Body of pancreas (tissue), 4 donors: ENCODE measurements at regions not wholly inside any gene's neighbourhood (a gene's known extent, or its start where the extent isn't known, plus 50 kb on each side); places are given as distances from the start of the nearest gene placed in this dataset.

Experiments used
- ATAC-seq: fragments of 150-250 bp; one replicate; pipeline ENCODE4 v1.9.1; 2016
- DNase-seq, 4 donors: peaks; one replicate each; pipeline ENCODE4 v3.0.0-alpha.2; 2019
- H3K27ac ChIP-seq, 4 donors: fragments of 200-600 bp; sonication (generic); 1 replicate in 3 of 4; 2 replicates in 1 of 4; pipeline versions ENCODE4 v1.5.1 to v1.6.1; 2016 to 2019; ENCODE audit warnings: mild to moderate bottlenecking in 1 of 4, mixed read lengths in 1 of 4, moderate library complexity in 1 of 4
- H3K27me3 ChIP-seq, 2 donors: fragments of 200-600 bp; sonication (generic); one replicate each; pipeline ENCODE4 v1.6.0; 2016; ENCODE audit warnings: mild to moderate bottlenecking in 1 of 2
- H3K36me3 ChIP-seq, 2 donors: fragments of 200-600 bp; sonication (generic); replicated peaks in 1 of 2; 2 replicates each; pipeline ENCODE4 v1.5.1; 2016; ENCODE audit warnings: low read depth in 2 of 2; ENCODE audit not compliant: insufficient read depth in 1 of 2
- H3K4me1 ChIP-seq: fragments of 200-600 bp; sonication (generic); one replicate; pipeline ENCODE4 v1.6.0; 2016
- H3K4me3 ChIP-seq, 2 donors: fragments of 200-600 bp; sonication (generic); 1 replicate in 1 of 2; 2 replicates in 1 of 2; pipeline ENCODE4 v1.5.1; 2016 to 2019
- H3K9me3 ChIP-seq, 3 donors: fragments of 200-600 bp; sonication (generic); 1 replicate in 2 of 3; 2 replicates in 1 of 3; pipeline ENCODE4 v1.5.1; 2016
- POLR2A ChIP-seq, 3 donors: fragments of 450-650 bp; IDR thresholded peaks; one replicate each; pipeline ENCODE4 v1.6.1; 2016; ENCODE audit warnings: antibody characterized with exemption in 3 of 3, mild to moderate bottlenecking in 2 of 3
- WGBS, 2 donors: methylation state at CpG; one replicate each; pipeline ENCODE4 v1.1.5; 2017; 5-methylcytosine and 5-hydroxymethylcytosine counted together
- intact Hi-C: fragments of 100-400 bp; cut with DNase I; formaldehyde crosslinking; loops from one replicate; pipeline ENCODE4 v1.15.1; 2023
- TF ChIP-seq, protein P1 (sequence below), 7 experiments: fragments of 450-650 bp in 4 of 7; fragments of 200-600 bp in 3 of 7; sonication (generic) in 3 of 7; IDR thresholded peaks; one replicate each; pipeline ENCODE4 v1.5.1; 2016 to 2019; ENCODE audit warnings: antibody characterized with exemption in 7 of 7

DNA sequence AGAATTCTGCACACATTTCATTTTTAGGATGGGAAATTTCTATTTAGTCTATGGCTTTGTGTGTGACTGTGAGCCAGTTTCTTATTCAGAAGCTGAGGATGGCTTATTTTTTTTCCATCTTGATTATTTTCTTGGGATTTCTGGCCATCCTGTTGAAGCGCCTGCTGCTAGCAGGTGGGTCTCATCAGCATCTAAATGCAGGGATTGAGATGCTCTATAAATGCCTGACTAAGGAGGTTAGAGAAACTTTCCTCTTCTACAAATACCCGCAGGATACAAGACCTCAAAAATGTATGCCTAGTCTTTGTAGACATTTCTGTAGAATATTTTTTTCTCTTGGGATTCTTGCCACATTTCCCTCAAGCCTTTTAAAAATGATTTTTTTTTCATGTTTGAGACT, 138.0 kb upstream of the CCN2 start:
- ATAC-seq = no peak

DNA sequence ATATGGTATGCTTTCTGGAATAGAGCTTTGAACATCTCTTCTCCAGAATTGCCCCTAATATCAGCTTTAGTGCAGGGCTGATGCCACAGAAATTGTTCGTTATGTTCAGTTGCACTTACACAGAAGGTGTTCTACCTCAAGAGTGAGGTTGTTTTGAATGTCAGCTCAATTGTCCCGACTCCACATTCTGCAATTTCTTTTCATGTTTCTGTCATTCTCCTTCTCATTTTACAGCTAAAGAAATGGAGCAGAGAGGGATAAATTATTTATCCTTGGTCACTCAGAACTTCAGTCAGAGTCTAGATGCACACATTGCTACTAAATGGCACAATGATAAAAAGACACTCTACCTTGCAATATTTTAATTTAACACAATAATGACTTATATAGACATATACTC, 137.0 kb upstream of the CCN2 start:
- TF ChIP-seq POLR2A (IDR thresholded peaks at IDR 0.05) = no peak
- TF ChIP-seq, protein P1, sequence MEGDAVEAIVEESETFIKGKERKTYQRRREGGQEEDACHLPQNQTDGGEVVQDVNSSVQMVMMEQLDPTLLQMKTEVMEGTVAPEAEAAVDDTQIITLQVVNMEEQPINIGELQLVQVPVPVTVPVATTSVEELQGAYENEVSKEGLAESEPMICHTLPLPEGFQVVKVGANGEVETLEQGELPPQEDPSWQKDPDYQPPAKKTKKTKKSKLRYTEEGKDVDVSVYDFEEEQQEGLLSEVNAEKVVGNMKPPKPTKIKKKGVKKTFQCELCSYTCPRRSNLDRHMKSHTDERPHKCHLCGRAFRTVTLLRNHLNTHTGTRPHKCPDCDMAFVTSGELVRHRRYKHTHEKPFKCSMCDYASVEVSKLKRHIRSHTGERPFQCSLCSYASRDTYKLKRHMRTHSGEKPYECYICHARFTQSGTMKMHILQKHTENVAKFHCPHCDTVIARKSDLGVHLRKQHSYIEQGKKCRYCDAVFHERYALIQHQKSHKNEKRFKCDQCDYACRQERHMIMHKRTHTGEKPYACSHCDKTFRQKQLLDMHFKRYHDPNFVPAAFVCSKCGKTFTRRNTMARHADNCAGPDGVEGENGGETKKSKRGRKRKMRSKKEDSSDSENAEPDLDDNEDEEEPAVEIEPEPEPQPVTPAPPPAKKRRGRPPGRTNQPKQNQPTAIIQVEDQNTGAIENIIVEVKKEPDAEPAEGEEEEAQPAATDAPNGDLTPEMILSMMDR (IDR thresholded peaks at IDR 0.05) = no peak
- Histone ChIP-seq H3K9me3 (no peaks in the 10 kb centered on the region), H3K4me3 (no peak overlapping the region), H3K4me1 (no peaks in the 10 kb centered on the region), H3K27ac (no peak overlapping the region), H3K36me3 (no peaks in the 10 kb centered on the region), H3K27me3 (no peaks in the 10 kb centered on the region)
- WGBS, 2 donors = 66 to 77% methylated on average over 2 of the region's 2 CpGs
- ATAC-seq (no peak), DNase-seq (no peak)
- intact Hi-C loops = no loop called here

More for the DNA sequence above, 138.0 kb upstream of the CCN2 start:
- WGBS, 2 donors = 80 to 91% methylated on average over 2 of the region's 2 CpGs
- no peak for DNase-seq
- intact Hi-C loops = no loop called here
- TF ChIP-seq POLR2A (IDR thresholded peaks at IDR 0.05) = no peak
- TF ChIP-seq, protein P1 (IDR thresholded peaks at IDR 0.05) = no peak
- Histone ChIP-seq H3K9me3 (no peaks in the 10 kb centered on the region), H3K36me3 (no peaks in the 10 kb centered on the region), H3K27me3 (no peaks in the 10 kb centered on the region), H3K4me3 (no peak overlapping the region), H3K27ac (no peak overlapping the region), H3K4me1 (no peaks in the 10 kb centered on the region)

DNA sequence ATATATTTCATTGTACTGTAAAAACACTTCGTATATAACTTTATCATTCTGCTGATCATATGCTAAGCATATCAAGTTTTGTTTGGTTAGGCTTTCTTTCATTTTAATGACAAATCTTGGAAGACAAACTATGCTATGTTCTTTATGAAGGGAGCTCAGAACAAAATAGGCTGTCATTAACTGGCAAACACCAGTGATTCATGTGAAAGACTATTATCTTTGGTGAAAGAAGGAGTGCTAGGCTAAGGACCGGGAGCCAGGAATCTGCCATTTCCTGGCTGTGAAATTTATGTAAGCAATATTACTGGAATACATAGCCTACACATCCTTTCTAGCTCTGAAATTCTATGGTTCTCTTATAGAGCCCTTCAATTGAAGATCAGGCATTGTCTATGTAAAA, 136.2 kb upstream of the CCN2 start:
- H3K36me3 ChIP-seq = no peaks in the 10 kb centered on the region
- no peaks in the 10 kb centered on the region for H3K4me1 ChIP-seq
- H3K27ac ChIP-seq = no peak overlapping the region
- no peaks in the 10 kb centered on the region for H3K27me3 ChIP-seq
- ATAC-seq (no peak), DNase-seq (no peak)
- no peaks in the 10 kb centered on the region for H3K9me3 ChIP-seq
- no peak for TF ChIP-seq POLR2A (IDR thresholded peaks at IDR 0.05)
- TF ChIP-seq, protein P1 (IDR thresholded peaks at IDR 0.05) = no peak
- H3K4me3 ChIP-seq = no peak overlapping the region
- intact Hi-C loops = no loop called here
- WGBS, 2 donors = 65 to 69% methylated on average over 2 of the region's 2 CpGs

DNA sequence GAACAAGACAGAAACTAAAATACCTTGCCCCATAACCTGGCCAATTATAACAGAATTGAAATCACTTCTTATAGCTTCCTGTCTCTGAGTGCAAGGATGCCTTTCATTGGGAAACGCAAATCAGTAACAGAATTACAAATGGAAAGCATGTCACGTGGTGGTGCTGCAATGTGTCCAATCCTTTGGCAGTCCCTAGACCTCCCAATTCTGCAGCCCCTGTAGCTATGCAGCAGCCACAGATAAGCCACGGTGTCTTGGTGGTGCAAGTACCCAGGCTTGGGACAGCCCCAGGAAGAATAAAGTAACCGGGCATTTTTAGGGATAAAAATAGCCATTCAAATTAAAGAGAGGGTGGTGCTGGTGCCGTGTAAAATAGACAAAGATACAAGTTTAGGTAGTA, 134.6 kb upstream of the CCN2 start:
- Histone ChIP-seq H3K27me3 (no peaks in the 10 kb centered on the region), H3K27ac (peak overlapping the region in 3 of 4 donors; percentile 55 to 75 (median 61)), H3K9me3 (no peaks in the 10 kb centered on the region), H3K36me3 (no peaks in the 10 kb centered on the region), H3K4me3 (no peak overlapping the region), H3K4me1 (no peaks in the 10 kb centered on the region)
- ATAC-seq (no peak), DNase-seq (no peak)
- intact Hi-C loops = no loop called here
- TF ChIP-seq, protein P1 (IDR thresholded peaks at IDR 0.05) = no peak
- no peak for TF ChIP-seq POLR2A (IDR thresholded peaks at IDR 0.05)
- 65 to 75% methylated on average over 5 of the region's 5 CpGs for WGBS, 2 donors

DNA sequence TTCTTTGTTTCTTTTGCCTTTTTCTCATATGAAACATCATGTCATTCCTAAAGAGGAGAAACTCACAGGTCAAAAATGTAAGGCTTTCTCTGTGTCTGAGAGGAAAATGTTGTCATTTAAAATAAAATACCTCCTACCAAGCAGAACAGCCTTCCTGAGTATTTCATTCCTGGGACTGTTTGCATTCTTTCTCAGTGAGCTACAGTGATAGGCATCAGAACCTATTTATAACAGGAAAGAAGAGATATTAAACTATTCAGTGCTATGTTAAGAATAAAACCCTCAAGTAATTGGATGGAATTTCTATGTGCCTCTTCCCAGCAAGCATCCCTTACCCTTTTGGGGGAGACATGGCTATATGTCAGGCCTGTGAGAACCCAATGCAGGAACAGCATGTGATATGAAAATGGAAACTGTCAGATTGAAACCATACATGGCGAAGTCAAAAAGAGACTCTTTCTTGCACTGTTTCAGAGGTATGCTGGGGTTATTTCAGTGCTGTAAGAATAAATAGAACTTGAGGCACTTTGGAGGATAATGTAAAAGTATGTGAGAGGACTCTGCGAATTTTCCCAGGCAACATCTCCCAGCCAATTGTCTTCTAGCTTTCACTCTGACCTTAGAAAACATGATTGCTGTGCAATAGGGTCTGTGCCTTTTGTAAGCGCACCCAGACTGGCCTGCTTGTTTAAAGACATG, 133.8 kb upstream of the CCN2 start:
- no peak for DNase-seq
- H3K27me3 ChIP-seq = no peaks in the 10 kb centered on the region
- peak; percentile 90 for ATAC-seq
- TF ChIP-seq, protein P1 (IDR thresholded peaks at IDR 0.05) = no peak
- no peak for TF ChIP-seq POLR2A (IDR thresholded peaks at IDR 0.05)
- H3K36me3 ChIP-seq = no peaks in the 10 kb centered on the region
- no peaks in the 10 kb centered on the region for H3K4me1 ChIP-seq
- peak overlapping the region in 3 of 4 donors; percentile 55 to 75 (median 61) for H3K27ac ChIP-seq
- intact Hi-C loops = no loop called here
- H3K4me3 ChIP-seq = no peak overlapping the region
- 80 to 81% methylated on average over 3 of the region's 3 CpGs for WGBS, 2 donors
- H3K9me3 ChIP-seq = no peaks in the 10 kb centered on the region
